ENCODE measurements at regions not wholly inside any gene's neighbourhood (a gene's known extent, or its start where the extent isn't known, plus 50 kb on each side); places are given as distances from the start of the nearest gene placed in this dataset.

GRCh38 chr14:79924551-79924950, 286.8 kb downstream of the DIO2 start:
- no peak for DNase-seq (ENCODE audit: low read depth)
- TF ChIP-seq CTCF (IDR thresholded peaks at IDR 0.05; ENCODE audit: insufficient read depth, low read depth, low read length, missing control alignments), result no peak
- no peak overlapping the region for H3K4me3 ChIP-seq (ENCODE audit: low read length)

DNA sequence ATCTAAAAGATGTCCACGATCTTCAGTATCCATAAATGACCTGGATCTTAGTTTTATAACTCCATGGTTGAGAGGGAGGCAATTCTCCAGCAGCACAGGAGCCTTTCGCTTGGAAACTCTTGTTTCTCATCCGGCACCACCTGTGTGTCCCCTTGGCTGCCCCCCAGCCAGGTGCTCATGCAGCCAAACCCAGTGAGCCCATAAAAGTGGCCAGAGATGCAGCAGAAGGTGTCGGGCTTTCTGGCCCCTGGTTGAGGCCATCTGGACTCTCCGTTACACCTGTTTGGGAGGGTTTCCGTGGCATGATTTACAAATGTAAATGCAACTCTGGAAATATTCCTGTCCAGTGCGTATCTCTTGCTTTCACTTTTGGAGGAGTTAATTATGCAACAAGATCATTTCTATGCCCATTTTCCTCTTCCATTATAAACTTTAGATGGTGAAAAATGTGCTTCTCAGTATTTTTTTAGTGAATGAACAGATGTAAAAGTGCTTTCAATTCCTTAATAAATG, 291.1 kb downstream of the DIO2 start:
- DNase-seq (ENCODE audit: low read depth), result no peak
- no peak overlapping the region for H3K4me3 ChIP-seq (ENCODE audit: low read length)
- TF ChIP-seq CTCF (IDR thresholded peaks at IDR 0.05; ENCODE audit: insufficient read depth, low read depth, low read length, missing control alignments), result no peak
